GM19043 (cell line): ENCODE measurements at regions not wholly inside any gene's neighbourhood (a gene's known extent, or its start where the extent isn't known, plus 50 kb on each side); places are given as distances from the start of the nearest gene placed in this dataset.
A peak's percentile ranks its signal among the peaks of the same experiment; 100 is the strongest.
"Not testable (repeated sequence)": the region's sequence is repeated elsewhere in the genome, so short reads cannot be mapped to it uniquely, and the experiment has no call there.

ENCODE experiments used
- ATAC-seq: cut with Tn5 transposase; IDR thresholded peaks from one replicate; pipeline ENCODE4 v1.9.1; 2021; ENCODE audit warnings: low read depth; ENCODE audit not compliant: unreplicated experiment

- no peak for ATAC-seq
Measured at GRCh38 chr7:106565428-106565827, 95.5 kb downstream of the CCDC71L start.

- no peak for ATAC-seq
Measured at GRCh38 chr7:106563466-106564150, 97.3 kb downstream of the CCDC71L start.

- no peak for ATAC-seq
Measured at GRCh38 chr7:106562711-106563366, 98.1 kb downstream of the CCDC71L start.

- ATAC-seq = no peak
Measured at GRCh38 chr7:106561666-106562411, 99.1 kb downstream of the CCDC71L start.

- no peak for ATAC-seq
Measured at GRCh38 chr7:106561151-106561550, 99.8 kb downstream of the CCDC71L start.

- no peak for ATAC-seq
Measured at GRCh38 chr7:106560482-106560881, 100.5 kb downstream of the CCDC71L start.

- ATAC-seq = not testable (repeated sequence)
Measured at GRCh38 chr7:106556244-106556643, 104.7 kb downstream of the CCDC71L start.

- ATAC-seq = not testable (repeated sequence)
Measured at GRCh38 chr7:106554623-106555022, 106.3 kb downstream of the CCDC71L start.

- no peak for ATAC-seq
Measured at GRCh38 chr7:106553446-106553836, 107.5 kb downstream of the CCDC71L start.

- peak; percentile 97 for ATAC-seq
Measured at GRCh38 chr7:106552645-106553445, 108.1 kb downstream of the CCDC71L start.

GRCh38 chr7:106551936-106552335 lies 109.0 kb downstream of the CCDC71L start:
- no peak for ATAC-seq

- ATAC-seq = no peak
Measured at GRCh38 chr7:106548491-106548890, 112.5 kb downstream of the CCDC71L start.

GRCh38 chr7:106545275-106545674 lies 115.7 kb downstream of the CCDC71L start:
- no peak for ATAC-seq

- ATAC-seq = no peak
Measured at GRCh38 chr7:106543221-106543757, 117.7 kb downstream of the CCDC71L start.

GRCh38 chr7:106542550-106543220 lies 118.3 kb downstream of the CCDC71L start:
- peak; percentile 86 for ATAC-seq

- ATAC-seq = no peak
Measured at GRCh38 chr7:106538638-106539037, 122.3 kb downstream of the CCDC71L start.

GRCh38 chr7:106537119-106537518 lies 123.8 kb downstream of the CCDC71L start:
- no peak for ATAC-seq

GRCh38 chr7:106536079-106536478 lies 124.9 kb downstream of the CCDC71L start:
- no peak for ATAC-seq

GRCh38 chr7:106535234-106535932 lies 125.6 kb downstream of the CCDC71L start:
- ATAC-seq = no peak
